GM21737 (cell line): ENCODE measurements at regions not wholly inside any gene's neighbourhood (a gene's known extent, or its start where the extent isn't known, plus 50 kb on each side); places are given as distances from the start of the nearest gene placed in this dataset.

Experiments
- ATAC-seq: cut with Tn5 transposase; IDR thresholded peaks from one replicate; pipeline ENCODE4 v1.9.1; 2021; ENCODE audit warnings: mild to moderate bottlenecking, moderate library complexity; ENCODE audit not compliant: unreplicated experiment

- no peak for ATAC-seq
Measured at GRCh38 chr12:114901316-114901715, 217.3 kb upstream of the TBX3 start.

DNA sequence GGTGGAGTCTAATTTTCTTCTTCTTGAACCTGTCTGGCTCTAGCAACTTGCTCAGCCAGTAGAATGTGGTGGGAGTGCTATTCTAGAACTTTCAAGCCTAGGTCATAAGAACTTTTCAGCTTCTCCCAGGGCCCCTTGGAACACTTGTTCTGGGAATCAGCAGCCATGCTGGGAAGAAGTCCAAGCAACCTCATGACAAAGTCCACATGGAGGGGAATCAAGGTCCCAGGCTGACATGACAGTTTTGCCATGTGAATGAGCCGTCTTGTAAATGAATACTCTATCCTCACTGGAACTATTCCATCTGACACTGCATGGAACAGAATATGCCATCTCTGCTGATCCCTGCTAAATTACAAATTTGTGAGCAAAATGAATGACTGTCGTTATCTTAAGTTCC, 214.2 kb upstream of the TBX3 start:
- ATAC-seq = no peak

DNA sequence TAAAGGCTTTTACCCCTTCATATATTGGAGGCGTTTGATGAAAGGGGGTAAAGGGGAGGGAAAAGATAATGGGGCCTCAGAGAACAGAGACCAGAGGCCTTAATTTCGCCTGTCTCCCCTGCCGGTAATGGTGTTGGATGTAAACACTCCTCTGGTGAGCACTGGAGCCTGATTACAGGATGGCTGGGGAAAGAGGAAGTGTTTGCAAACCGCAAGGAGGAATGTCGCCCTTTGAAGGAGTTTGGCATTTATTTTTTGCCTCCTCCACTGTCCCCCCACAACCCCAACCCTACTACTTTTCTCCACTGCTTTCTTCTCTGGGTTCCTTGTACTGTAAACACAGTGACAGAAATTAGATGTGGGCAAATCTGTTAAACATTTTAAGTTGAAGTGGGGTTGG, 211.9 kb upstream of the TBX3 start:
- ATAC-seq = no peak

GRCh38 chr12:114895081-114895480, 211.1 kb upstream of the TBX3 start:
- ATAC-seq = no peak

DNA sequence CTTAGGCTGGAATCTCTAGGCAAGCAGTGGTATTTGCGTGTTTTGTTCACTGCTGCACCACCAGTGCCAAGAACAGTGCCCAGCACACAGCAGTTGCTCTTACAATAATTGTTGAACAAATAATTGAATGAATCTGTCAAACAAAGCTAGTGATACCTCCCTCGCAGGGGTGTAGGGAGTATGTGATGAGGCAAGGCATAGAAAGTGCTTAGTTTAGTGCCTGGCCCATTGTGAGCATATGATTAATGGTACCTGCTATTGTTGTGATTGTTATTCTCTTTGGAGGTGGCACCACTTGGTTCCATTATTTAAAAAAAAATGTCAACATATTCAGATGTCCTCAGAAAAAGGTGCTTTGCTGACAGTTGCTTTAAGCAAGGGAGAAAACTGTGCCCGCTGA, 210.1 kb upstream of the TBX3 start:
- no peak for ATAC-seq

DNA sequence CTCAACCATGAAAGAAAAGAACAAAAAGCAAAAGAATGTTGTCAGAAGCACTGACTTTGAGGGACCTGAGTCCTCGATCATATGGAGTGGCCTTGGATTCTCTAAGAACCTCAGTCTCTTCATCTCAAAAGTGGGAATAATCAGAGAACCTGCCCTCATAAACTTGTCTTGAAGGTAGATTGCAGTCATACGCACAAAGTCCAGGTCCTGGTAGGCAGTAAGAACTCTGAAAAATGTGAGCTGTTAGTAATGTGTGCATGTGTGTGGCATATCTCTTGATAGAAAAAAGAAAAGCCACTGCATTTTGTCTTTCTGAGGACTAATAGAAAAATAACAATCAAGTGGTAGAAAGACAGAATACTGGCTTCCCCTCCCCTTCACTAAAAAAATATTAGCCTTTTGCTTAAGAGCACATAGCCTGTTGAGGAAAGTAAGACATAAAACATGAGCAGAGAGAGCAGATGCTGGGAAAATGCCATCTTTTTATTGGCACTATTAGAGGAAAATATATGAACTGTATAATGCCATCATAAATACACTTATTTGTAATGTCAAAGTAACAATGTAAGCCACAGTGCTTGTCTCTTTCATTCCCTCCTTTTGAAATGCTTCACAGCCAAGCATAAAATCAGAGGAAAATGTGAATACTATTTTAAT, 205.1 kb upstream of the TBX3 start:
- ATAC-seq = no peak

DNA sequence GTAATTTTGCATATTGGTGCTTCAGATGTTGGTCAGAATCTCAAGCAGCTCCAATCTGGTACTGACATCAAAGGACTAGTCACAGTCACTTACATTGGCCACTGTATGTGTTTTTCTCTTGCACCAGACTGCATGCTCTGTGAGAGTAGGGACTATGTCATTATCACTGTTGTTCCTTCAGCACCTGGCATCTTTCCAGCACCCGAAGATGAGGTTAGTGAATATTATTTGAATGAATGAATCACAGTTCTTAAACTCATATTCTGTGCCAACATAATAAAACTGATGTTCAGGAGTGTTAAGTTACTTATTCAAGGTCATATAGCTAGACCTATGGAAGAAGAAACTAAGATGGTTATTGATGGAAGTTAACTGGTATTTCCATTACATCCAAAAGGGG, 204.5 kb upstream of the TBX3 start:
- ATAC-seq = no peak

DNA sequence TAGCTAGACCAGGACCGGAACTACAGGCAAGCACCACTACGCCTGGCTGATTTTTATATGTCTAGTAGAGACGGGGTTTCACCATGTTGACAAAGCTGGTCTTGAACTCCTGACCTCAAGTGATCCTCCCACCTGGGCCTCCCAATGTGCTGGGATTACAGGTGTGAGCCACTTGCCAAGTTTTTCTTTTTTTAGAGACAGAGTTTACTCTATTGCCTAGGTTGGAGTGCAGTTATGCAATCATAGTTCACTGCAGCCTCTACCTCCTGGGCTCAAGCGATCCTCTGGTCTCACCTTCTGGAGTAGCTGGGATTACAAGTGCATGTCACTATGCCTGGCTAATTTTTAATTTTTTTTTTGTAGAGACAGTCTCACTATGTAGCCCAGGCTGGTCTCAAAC, 201.5 kb upstream of the TBX3 start:
- no peak for ATAC-seq

DNA sequence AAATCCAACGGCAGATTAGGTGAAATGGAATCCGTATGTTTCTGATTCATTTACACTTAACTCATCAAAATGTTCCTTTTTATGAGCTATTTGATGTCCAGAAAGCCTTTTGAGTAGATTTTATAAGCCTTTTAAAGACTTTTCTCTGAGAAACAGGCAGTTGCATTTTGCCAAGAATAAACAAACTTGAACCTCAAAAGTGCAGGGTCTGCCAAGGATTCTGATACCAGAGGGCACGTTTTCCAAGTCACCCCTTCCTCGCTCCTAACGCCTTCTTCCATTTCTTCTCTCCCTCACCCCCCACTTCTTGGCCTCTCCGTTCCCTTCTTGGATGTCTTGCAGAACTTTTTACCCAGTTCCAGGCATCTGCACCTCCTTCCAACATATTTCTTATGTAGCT, 200.6 kb upstream of the TBX3 start:
- ATAC-seq = no peak

DNA sequence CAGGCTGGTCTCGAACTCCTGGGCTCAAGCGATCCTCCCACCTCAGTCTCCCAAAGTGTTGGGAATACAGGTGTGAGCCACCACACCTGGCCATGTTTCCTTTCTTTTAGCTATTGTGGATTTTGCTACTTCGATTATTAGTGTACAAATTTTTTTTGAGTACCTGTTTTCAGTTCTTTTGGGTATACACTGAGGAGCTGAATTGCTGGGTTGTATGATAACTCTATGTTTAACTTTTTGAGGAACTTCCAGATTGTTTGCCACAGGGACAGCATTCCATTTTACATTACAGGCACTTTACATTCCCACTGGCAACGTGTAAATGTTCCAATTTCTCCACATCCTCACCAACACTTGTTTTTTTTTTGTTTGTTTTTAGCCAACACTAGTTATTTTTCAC, 198.1 kb upstream of the TBX3 start:
- no peak for ATAC-seq

GRCh38 chr12:114879354-114879753, 195.4 kb upstream of the TBX3 start:
- no peak for ATAC-seq

- no peak for ATAC-seq
Measured at GRCh38 chr12:114878781-114879180, 194.8 kb upstream of the TBX3 start.

DNA sequence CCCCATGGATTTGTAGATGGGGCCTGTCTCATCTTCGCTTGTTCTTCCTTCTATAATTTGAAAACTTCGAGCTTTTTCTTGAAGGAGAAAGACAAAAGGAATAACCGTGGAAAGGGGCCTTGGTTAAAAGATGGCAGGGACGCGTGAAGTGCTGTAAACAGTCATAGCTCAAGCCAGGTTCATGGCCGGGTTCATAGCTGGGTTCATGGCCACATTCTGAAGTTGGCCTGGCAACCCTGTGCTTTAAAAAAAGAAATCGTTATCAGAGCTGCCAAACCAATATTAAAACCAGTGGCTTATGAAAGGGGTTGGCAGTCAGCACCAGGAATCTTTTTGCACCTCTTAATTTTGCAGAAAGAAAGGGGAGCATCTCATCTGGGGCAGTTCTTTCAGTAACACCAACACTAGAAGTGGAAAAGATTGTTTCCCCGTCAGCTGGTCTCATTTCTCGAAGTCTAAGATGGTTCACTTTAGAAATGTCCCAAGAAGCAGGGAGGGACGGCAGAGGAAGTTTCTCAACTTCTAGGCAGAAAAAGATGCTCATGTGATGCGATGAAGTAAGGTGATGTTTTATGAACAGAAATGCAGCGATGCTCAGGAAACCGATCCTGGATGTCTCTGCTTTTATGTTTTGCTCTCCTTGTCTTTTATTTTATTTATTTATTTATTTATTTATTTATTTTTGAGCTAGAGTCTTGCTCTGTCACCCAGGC, 193.1 kb upstream of the TBX3 start:
- no peak for ATAC-seq

DNA sequence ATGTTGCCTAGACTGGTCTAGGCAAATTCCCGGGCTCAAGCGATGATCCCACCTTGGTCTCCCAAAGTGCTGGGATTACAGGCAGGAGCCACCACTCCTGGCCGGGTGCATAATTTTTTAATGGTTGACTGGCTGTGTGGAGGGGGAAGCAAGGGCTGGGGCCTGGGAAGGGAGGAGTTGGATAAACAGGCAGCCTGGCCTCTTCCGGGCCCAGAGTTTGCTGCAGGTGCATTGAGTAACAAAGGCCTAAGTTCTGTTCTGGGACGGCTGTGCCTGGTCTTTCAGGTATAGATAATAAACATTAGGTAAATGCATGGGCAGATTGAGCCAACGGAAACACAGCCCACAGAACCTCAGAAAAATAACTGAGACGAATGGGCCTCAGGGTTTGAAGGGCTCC, 191.3 kb upstream of the TBX3 start:
- no peak for ATAC-seq

DNA sequence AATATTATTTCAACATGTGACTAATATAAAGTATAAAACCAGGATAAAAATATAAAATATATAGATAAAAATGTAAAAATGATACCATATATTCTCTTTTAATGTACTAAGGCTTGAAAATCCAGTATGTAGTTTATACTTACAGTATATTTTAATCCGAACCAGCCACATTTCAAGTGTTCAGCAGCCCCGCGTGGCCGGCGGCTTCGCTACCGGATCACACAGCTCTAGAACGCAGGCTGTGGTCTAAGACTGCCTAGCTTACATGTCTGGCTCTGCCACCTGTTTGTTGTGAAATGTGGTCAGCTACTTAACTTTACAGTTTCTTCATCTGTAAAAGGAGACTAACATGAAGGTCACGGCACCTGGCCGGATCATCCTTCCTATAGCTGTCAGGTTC, 189.7 kb upstream of the TBX3 start:
- no peak for ATAC-seq

- no peak for ATAC-seq
Measured at GRCh38 chr12:114868995-114869834, 185.2 kb upstream of the TBX3 start.

DNA sequence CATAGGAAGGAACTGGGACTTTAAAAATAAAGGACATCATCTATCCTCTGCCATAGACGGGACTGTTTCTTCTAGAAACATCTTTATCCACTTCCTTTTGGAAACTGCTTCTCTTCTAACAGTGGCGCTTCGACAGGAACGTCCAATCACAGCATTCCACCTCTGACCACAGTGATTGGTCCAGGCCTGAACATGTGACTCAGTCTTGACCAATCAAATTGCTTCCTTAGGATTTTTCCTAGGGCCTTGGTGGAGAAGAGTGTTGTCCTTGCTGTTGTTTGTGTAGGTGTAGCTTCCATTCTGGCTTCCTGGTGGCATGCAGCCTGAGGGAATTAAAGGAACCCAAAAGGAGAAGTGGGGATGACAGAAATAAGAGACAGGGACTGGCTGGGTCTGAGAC, 182.4 kb upstream of the TBX3 start:
- ATAC-seq = no peak

DNA sequence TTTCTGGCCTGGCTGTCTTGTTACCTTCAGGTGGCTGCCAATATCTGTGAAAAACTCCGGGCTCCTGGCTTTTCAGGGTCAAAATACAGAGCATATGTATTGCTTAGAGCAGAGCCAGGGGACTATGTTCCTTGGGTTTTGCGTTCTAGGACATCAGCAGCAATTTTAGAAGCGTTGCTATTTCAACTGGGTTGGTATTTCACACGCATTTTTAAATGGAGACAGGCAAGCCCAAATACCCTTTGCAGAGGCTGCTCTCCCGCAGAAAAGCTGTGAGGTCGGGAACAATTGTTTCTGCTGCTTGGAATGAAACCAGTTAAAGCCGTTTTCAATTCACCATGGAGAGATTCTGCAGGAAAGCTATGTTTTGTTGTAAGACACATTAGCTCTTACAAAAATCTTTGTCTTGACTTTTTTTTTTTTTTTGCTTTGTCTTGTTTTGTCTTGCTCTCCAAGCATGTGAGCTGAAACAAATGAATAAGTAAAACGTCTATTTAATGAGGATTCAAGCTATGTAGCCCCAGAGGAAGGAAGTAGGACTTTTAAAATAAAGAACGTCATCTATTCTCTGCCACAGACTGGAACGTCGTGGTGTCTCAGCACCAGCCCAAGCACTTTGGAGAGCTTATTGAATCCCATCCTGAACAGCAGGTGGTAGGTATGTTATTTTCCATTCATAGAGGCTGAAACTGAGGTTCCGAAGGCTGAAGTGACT, 181.0 kb upstream of the TBX3 start:
- ATAC-seq = no peak

GRCh38 chr12:114863911-114864310, 179.9 kb upstream of the TBX3 start:
- no peak for ATAC-seq

GRCh38 chr12:114860969-114861368, 177.0 kb upstream of the TBX3 start:
- no peak for ATAC-seq

GRCh38 chr12:114858388-114859146, 174.6 kb upstream of the TBX3 start:
- no peak for ATAC-seq
